ENCODE measurements at regions not wholly inside any gene's neighbourhood (a gene's known extent, or its start where the extent isn't known, plus 50 kb on each side); places are given as distances from the start of the nearest gene placed in this dataset.
A peak's percentile ranks its signal among the peaks of the same experiment; 100 is the strongest.

DNA sequence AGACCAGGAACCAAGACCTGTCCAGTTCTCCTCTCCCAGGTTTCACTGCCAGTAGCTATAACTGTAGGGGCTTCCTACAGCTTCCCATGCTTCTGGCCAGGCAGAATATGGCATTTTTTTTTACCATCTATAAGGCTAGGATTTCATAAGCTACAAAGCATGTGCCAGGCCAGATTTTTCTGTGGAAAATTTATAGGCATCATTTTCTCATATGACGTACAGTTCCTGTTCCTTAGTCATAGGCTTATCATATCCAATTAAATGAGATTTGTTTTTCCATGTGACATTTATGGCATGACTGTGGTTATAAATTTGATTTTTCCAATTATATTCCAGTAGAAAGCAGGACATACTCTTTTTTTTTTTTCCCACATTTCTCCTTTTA, 208.6 kb upstream of the NPY start:
- no peaks in the 10 kb centered on the region for H3K27me3 Mint-ChIP-seq (ENCODE audit: low read depth)
- H3K36me3 Mint-ChIP-seq (ENCODE audit: low read depth): no peaks in the 10 kb centered on the region
- TF ChIP-seq, protein P1, sequence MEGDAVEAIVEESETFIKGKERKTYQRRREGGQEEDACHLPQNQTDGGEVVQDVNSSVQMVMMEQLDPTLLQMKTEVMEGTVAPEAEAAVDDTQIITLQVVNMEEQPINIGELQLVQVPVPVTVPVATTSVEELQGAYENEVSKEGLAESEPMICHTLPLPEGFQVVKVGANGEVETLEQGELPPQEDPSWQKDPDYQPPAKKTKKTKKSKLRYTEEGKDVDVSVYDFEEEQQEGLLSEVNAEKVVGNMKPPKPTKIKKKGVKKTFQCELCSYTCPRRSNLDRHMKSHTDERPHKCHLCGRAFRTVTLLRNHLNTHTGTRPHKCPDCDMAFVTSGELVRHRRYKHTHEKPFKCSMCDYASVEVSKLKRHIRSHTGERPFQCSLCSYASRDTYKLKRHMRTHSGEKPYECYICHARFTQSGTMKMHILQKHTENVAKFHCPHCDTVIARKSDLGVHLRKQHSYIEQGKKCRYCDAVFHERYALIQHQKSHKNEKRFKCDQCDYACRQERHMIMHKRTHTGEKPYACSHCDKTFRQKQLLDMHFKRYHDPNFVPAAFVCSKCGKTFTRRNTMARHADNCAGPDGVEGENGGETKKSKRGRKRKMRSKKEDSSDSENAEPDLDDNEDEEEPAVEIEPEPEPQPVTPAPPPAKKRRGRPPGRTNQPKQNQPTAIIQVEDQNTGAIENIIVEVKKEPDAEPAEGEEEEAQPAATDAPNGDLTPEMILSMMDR (IDR thresholded peaks at IDR 0.05; ENCODE audit: unreplicated experiment in 3 of 3): no peak
- no peaks in the 10 kb centered on the region for H3K4me1 Mint-ChIP-seq
- H3K4me3 Mint-ChIP-seq: no peak overlapping the region
- H3K27ac Mint-ChIP-seq: peak overlapping the region in 2 of 3 experiments; percentile 26 to 42
- no peaks in the 10 kb centered on the region for H3K9me3 Mint-ChIP-seq

DNA sequence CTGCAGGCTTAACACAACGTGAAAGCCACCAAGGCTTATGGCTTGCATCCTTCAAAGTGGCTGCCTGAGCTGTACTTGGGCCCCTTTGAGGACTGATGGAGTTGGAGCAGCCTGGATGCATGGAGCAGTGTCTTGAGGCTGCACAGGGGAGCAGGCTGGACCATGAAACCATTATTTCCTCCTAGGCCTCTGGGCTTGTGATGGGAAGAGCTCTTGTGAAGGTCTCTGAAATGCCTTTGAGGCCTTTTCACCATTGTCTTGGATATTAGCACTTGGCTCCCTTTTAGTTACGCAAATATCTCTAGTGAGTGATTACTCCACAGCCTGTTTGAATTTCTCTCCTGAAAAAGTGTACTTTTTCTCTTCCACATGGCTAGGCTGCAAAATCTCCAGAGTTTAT, 201.2 kb upstream of the NPY start:
- no peaks in the 10 kb centered on the region for H3K36me3 Mint-ChIP-seq (ENCODE audit: low read depth)
- H3K4me3 Mint-ChIP-seq: no peak overlapping the region
- H3K27me3 Mint-ChIP-seq (ENCODE audit: low read depth): no peaks in the 10 kb centered on the region
- H3K4me1 Mint-ChIP-seq: no peaks in the 10 kb centered on the region
- TF ChIP-seq, protein P1 (IDR thresholded peaks at IDR 0.05; ENCODE audit: unreplicated experiment in 3 of 3): no peak
- no peak overlapping the region for H3K27ac Mint-ChIP-seq
- H3K9me3 Mint-ChIP-seq: peaks cover 10% of the 10 kb centered on the region

GRCh38 chr7:24102988-24103387, 181.0 kb upstream of the NPY start:
- TF ChIP-seq, protein P1 (IDR thresholded peaks at IDR 0.05; ENCODE audit: unreplicated experiment in 3 of 3): no peak
- H3K4me3 Mint-ChIP-seq: no peak overlapping the region
- peaks cover 10% of the 10 kb centered on the region for H3K9me3 Mint-ChIP-seq
- H3K4me1 Mint-ChIP-seq: no peaks in the 10 kb centered on the region
- H3K27me3 Mint-ChIP-seq (ENCODE audit: low read depth): peaks cover 3% of the 10 kb centered on the region
- H3K36me3 Mint-ChIP-seq (ENCODE audit: low read depth): no peaks in the 10 kb centered on the region
- H3K27ac Mint-ChIP-seq: no peak overlapping the region

GRCh38 chr7:24108906-24109376, 175.0 kb upstream of the NPY start:
- H3K27ac Mint-ChIP-seq: no peak overlapping the region

DNA sequence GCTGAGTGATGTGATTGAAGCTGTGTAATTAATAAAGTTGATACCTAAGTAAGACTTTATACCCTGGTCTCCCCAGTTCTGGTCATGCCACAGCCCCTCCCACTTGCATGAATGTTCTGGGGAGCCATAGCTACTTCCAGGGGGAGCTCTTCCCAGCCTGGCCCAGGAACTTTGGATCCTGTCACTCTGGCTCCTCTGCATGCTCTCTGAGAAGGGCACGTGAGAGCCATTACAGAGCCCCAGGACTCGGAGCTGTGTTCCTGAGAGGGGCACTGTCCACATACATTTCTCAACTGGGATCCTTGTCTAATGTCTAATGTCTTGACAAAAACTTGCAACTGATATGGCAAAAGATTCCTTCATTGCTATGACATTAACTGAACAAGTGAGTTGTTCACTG, 173.9 kb upstream of the NPY start:
- H3K27me3 Mint-ChIP-seq (ENCODE audit: low read depth): no peaks in the 10 kb centered on the region
- TF ChIP-seq, protein P1 (IDR thresholded peaks at IDR 0.05; ENCODE audit: unreplicated experiment in 3 of 3): no peak
- H3K36me3 Mint-ChIP-seq (ENCODE audit: low read depth): no peaks in the 10 kb centered on the region
- H3K4me3 Mint-ChIP-seq: no peak overlapping the region
- no peak overlapping the region for H3K27ac Mint-ChIP-seq
- H3K9me3 Mint-ChIP-seq: no peaks in the 10 kb centered on the region
- H3K4me1 Mint-ChIP-seq: peaks cover 7% of the 10 kb centered on the region

More at GRCh38 chr7:24108906-24109376, 175.0 kb upstream of the NPY start:
- Mint-ChIP-seq H3K4me1 (peaks cover 7% of the 10 kb centered on the region), H3K9me3 (no peaks in the 10 kb centered on the region), H3K4me3 (no peak overlapping the region), H3K36me3 (ENCODE audit: low read depth) (no peaks in the 10 kb centered on the region), H3K27me3 (ENCODE audit: low read depth) (peaks cover under 1% of the 10 kb centered on the region)
- TF ChIP-seq, protein P1 (IDR thresholded peaks at IDR 0.05; ENCODE audit: unreplicated experiment in 3 of 3): no peak

DNA sequence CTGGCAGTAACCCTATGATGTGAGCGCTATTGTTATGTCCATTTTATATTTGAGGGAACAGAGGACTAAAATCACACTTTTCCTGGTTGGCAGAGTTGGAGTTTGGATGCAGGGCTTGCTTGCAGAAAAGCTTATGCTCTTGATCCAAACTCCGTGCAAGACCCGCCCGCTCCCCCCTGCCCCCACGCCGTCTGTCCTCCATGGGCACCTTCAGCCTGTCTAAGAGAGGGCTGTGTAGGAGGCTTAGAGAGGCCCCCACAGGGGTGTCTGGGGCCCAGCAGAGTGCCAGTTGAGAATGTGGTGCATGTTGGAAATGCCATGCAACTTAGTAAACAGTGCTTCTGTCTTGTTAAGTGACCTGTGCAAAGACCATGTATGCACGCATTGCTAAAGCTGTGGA, 170.5 kb upstream of the NPY start:
- TF ChIP-seq, protein P1 (IDR thresholded peaks at IDR 0.05; ENCODE audit: unreplicated experiment in 3 of 3): no peak
- Mint-ChIP-seq H3K9me3 (no peaks in the 10 kb centered on the region), H3K27me3 (ENCODE audit: low read depth) (no peaks in the 10 kb centered on the region), H3K27ac (no peak overlapping the region), H3K4me1 (peaks cover 7% of the 10 kb centered on the region), H3K36me3 (ENCODE audit: low read depth) (no peaks in the 10 kb centered on the region), H3K4me3 (no peak overlapping the region)
